Neural cell (in vitro differentiated cells): ENCODE measurements at regions not wholly inside any gene's neighbourhood (a gene's known extent, or its start where the extent isn't known, plus 50 kb on each side); places are given as distances from the start of the nearest gene placed in this dataset.
A peak's percentile ranks its signal among the peaks of the same experiment; 100 is the strongest.

Experiments used
- H2AFZ ChIP-seq: fragments of 200-600, 300-800 bp; sonication (generic), shearing (Covaris generic); 2 replicates; pipeline ENCODE4 v1.6.0; 2014; ENCODE audit warnings: low read depth, mild to moderate bottlenecking, antibody characterized with exemption, low read length, moderate library complexity
- H3F3A ChIP-seq: fragments of 200-600 bp; shearing (Covaris generic); 2 replicates; pipeline ENCODE4 v1.6.1; 2016; ENCODE audit warnings: mild to moderate bottlenecking, moderate library complexity, mixed read lengths, antibody characterized with exemption, low read length; ENCODE audit not compliant: insufficient read depth, poor library complexity, severe bottlenecking
- H3K27ac ChIP-seq: fragments of 200-600, 300-800 bp; sonication (generic), shearing (Covaris generic); 2 replicates; pipeline ENCODE4 v1.5.1; 2014; ENCODE audit warnings: mild to moderate bottlenecking, low read length, moderate library complexity
- H3K27me3 ChIP-seq: fragments of 300-800, 200-600 bp; sonication (generic), shearing (Covaris generic); 2 replicates; pipeline ENCODE4 v1.6.0; 2014; ENCODE audit warnings: mild to moderate bottlenecking, low read depth, low read length, moderate library complexity; ENCODE audit not compliant: insufficient read depth
- H3K36me3 ChIP-seq: fragments of 300-800, 200-600 bp; sonication (generic), shearing (Covaris generic); 2 replicates; pipeline ENCODE4 v1.5.1; 2014; ENCODE audit warnings: mild to moderate bottlenecking, antibody characterized with exemption, low read length, moderate library complexity; ENCODE audit not compliant: insufficient read depth
- H3K4me2 ChIP-seq: fragments of 300-800, 200-600 bp; sonication (generic), shearing (Covaris generic); 2 replicates; pipeline ENCODE4 v1.6.0; 2014; ENCODE audit warnings: mild to moderate bottlenecking, low read length
- H3K4me3 ChIP-seq: fragments of 300-800, 200-600 bp; sonication (generic), shearing (Covaris generic); 2 replicates; pipeline ENCODE4 v1.5.1; 2014; ENCODE audit warnings: mild to moderate bottlenecking, low read length, moderate library complexity
- H3K79me2 ChIP-seq: fragments of 200-600 bp; shearing (Covaris generic); replicated peaks from 2 replicates; pipeline ENCODE4 v1.6.0; 2014; ENCODE audit warnings: mild to moderate bottlenecking, low read length, moderate library complexity; ENCODE audit not compliant: insufficient read depth
- H3K9ac ChIP-seq: fragments of 300-800, 200-600 bp; sonication (generic), shearing (Covaris generic); 2 replicates; pipeline ENCODE4 v1.6.1; 2016; ENCODE audit warnings: mild to moderate bottlenecking, low read length, mixed read lengths
- H3K9me2 ChIP-seq: fragments of 200-600 bp; shearing (Covaris generic); 2 replicates; pipeline ENCODE4 v1.6.1; 2016; ENCODE audit warnings: mild to moderate bottlenecking, low read length, mixed read lengths; ENCODE audit not compliant: insufficient read depth
- H3K9me3 ChIP-seq: fragments of 200-600, 300-800 bp; sonication (generic), shearing (Covaris generic); 2 replicates; pipeline ENCODE4 v1.6.1; 2016; ENCODE audit warnings: mild to moderate bottlenecking, mixed run types, low read length, moderate library complexity, mixed read lengths
- H4K20me1 ChIP-seq: fragments of 200-600 bp; shearing (Covaris generic); 2 replicates; pipeline ENCODE4 v1.6.1; 2016; ENCODE audit warnings: mild to moderate bottlenecking, mixed run types; ENCODE audit not compliant: insufficient read depth
- CTCF ChIP-seq: fragments of 450-650 bp; IDR thresholded peaks from 2 replicates; pipeline ENCODE4 v1.5.1; 2014; ENCODE audit warnings: antibody characterized with exemption, mild to moderate bottlenecking, moderate library complexity; ENCODE audit not compliant: poor library complexity, severe bottlenecking
- EP300 ChIP-seq: fragments of 450-650 bp; conservative IDR thresholded peaks from 2 replicates; pipeline ENCODE4 v1.6.1; 2014; ENCODE audit warnings: antibody characterized with exemption, mild to moderate bottlenecking, moderate library complexity; ENCODE audit not compliant: poor library complexity, severe bottlenecking
- EZH2 ChIP-seq: fragments of 200-600, 300-800 bp; shearing (Covaris generic), sonication (generic); IDR thresholded peaks from 2 replicates; pipeline ENCODE4 v1.6.1; 2014; ENCODE audit warnings: antibody characterized with exemption, low read length, borderline replicate concordance, mild to moderate bottlenecking; ENCODE audit not compliant: insufficient read depth, poor library complexity, severe bottlenecking
- MXI1 ChIP-seq: fragments of 450-650 bp; conservative IDR thresholded peaks from 2 replicates; pipeline ENCODE4 v1.6.1; 2014; ENCODE audit warnings: antibody characterized with exemption, mild to moderate bottlenecking; ENCODE audit not compliant: poor library complexity, severe bottlenecking
- POLR2AphosphoS5 ChIP-seq: IDR thresholded peaks from 2 replicates; pipeline ENCODE4 v1.6.1; 2012
- RAD21 ChIP-seq: fragments of 450-650 bp; conservative IDR thresholded peaks from 2 replicates; pipeline ENCODE4 v1.6.1; 2014; ENCODE audit warnings: antibody characterized with exemption, mild to moderate bottlenecking, moderate library complexity
- SMC3 ChIP-seq: fragments of 450-650 bp; conservative IDR thresholded peaks from 2 replicates; pipeline ENCODE4 v1.6.1; 2014; ENCODE audit warnings: antibody characterized with exemption, mild to moderate bottlenecking, moderate library complexity; ENCODE audit not compliant: poor library complexity
- TAF1 ChIP-seq: IDR thresholded peaks from 2 replicates; pipeline ENCODE4 v1.6.1; 2012; ENCODE audit warnings: low read depth
- TF ChIP-seq, protein P1 (sequence below): IDR thresholded peaks from 2 replicates; pipeline ENCODE4 v1.6.1; 2012; ENCODE audit warnings: borderline replicate concordance

GRCh38 chr5:61806491-61807020, 474.5 kb downstream of the ZSWIM6 start:
- Histone ChIP-seq H2AFZ (no peak overlapping the region), H3K79me2 (no peaks in the 10 kb centered on the region), H3K9me3 (no peaks in the 10 kb centered on the region), H3K4me2 (no peak overlapping the region), H3K36me3 (no peaks in the 10 kb centered on the region), H4K20me1 (no peaks in the 10 kb centered on the region), H3K9ac (no peak overlapping the region), H3F3A (no peaks in the 10 kb centered on the region), H3K9me2 (no peaks in the 10 kb centered on the region), H3K4me3 (no peak overlapping the region), H3K27ac (no peak overlapping the region), H3K27me3 (no peaks in the 10 kb centered on the region)
- TF ChIP-seq MXI1 (no peak), RAD21 (no peak), CTCF (no peak), SMC3 (no peak), EZH2 (no peak), POLR2AphosphoS5 (no peak), TAF1 (no peak), EP300 (no peak)
- TF ChIP-seq, protein P1, sequence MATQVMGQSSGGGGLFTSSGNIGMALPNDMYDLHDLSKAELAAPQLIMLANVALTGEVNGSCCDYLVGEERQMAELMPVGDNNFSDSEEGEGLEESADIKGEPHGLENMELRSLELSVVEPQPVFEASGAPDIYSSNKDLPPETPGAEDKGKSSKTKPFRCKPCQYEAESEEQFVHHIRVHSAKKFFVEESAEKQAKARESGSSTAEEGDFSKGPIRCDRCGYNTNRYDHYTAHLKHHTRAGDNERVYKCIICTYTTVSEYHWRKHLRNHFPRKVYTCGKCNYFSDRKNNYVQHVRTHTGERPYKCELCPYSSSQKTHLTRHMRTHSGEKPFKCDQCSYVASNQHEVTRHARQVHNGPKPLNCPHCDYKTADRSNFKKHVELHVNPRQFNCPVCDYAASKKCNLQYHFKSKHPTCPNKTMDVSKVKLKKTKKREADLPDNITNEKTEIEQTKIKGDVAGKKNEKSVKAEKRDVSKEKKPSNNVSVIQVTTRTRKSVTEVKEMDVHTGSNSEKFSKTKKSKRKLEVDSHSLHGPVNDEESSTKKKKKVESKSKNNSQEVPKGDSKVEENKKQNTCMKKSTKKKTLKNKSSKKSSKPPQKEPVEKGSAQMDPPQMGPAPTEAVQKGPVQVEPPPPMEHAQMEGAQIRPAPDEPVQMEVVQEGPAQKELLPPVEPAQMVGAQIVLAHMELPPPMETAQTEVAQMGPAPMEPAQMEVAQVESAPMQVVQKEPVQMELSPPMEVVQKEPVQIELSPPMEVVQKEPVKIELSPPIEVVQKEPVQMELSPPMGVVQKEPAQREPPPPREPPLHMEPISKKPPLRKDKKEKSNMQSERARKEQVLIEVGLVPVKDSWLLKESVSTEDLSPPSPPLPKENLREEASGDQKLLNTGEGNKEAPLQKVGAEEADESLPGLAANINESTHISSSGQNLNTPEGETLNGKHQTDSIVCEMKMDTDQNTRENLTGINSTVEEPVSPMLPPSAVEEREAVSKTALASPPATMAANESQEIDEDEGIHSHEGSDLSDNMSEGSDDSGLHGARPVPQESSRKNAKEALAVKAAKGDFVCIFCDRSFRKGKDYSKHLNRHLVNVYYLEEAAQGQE, result no peak

DNA sequence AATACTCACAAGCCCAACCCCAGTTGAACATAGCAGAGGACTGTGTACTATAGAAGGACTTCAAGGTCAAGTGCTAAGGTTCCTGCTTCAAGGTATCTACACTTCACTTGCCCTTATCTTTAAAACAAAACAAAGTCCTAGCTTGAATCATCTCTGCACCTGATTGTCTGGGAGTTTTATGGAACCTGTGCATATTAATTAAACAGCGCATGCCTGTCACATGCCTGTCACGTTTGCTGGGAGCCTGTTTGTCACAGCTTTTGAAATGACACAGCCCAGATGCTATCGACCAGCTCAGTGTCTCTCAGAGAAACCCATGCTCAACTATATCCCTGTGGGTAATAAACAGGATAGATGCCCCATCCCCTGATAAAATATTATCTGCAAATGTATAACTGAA, 476.0 kb downstream of the ZSWIM6 start:
- no peaks in the 10 kb centered on the region for H3K9me2 ChIP-seq
- TF ChIP-seq RAD21, result no peak
- no peak for TF ChIP-seq CTCF

More for the DNA sequence above, 476.0 kb downstream of the ZSWIM6 start:
- H3F3A ChIP-seq, result no peaks in the 10 kb centered on the region
- no peaks in the 10 kb centered on the region for H3K36me3 ChIP-seq
- no peaks in the 10 kb centered on the region for H3K79me2 ChIP-seq
- H3K4me3 ChIP-seq, result no peak overlapping the region
- H4K20me1 ChIP-seq, result no peaks in the 10 kb centered on the region
- H3K9ac ChIP-seq, result no peak overlapping the region
- H3K27ac ChIP-seq, result peak overlapping the region; percentile 11
- H3K4me2 ChIP-seq, result no peak overlapping the region
- no peaks in the 10 kb centered on the region for H3K27me3 ChIP-seq
- no peaks in the 10 kb centered on the region for H3K9me3 ChIP-seq
- no peak overlapping the region for H2AFZ ChIP-seq
